A673 (cell line): ENCODE measurements at regions not wholly inside any gene's neighbourhood (a gene's known extent, or its start where the extent isn't known, plus 50 kb on each side); places are given as distances from the start of the nearest gene placed in this dataset.

ENCODE experiments used
- BruUV-seq: library from RNA; stranded (reverse); fragments of 400-500 nt; replicated peaks from 2 replicates; lab custom pipeline; 2021; lab: Mats Ljungman, UMichigan
- CTCF ChIA-PET: fragments of 300-600 bp; sonication (Branson Sonifier 250); formaldehyde crosslinking; loops from one replicate; lab custom pipeline; 2022; ENCODE audit warnings: antibody characterized with exemption; lab: Charles Lee
- POLR2A ChIA-PET: fragments of 300-600 bp; sonication (Branson Sonifier 250); formaldehyde crosslinking; loops from one replicate; lab custom pipeline; 2022; ENCODE audit warnings: antibody characterized with exemption; ENCODE audit not compliant: low non-redundant PET; lab: Charles Lee
- DNase-seq: peaks from one replicate; pipeline ENCODE4 v3.0.0-alpha.2; 2015; ENCODE audit warnings: low spot score
- H3K27ac ChIP-seq: fragments of 200-600 bp; sonication (generic); 2 replicates; pipeline ENCODE4 v1.5.1; 2016; ENCODE audit warnings: mixed run types, low read depth, mild to moderate bottlenecking, mixed read lengths, antibody characterized with exemption, low read length; ENCODE audit not compliant: poor library complexity, severe bottlenecking
- H3K27me3 ChIP-seq: fragments of 200-600 bp; sonication (generic); replicated peaks from 2 replicates; pipeline ENCODE4 v1.6.1; 2017; ENCODE audit warnings: mixed run types, low read depth, mild to moderate bottlenecking, mixed read lengths, antibody characterized with exemption, low read length; ENCODE audit not compliant: insufficient read depth, poor library complexity
- H3K36me3 ChIP-seq: fragments of 200-600 bp; sonication (generic); 2 replicates; pipeline ENCODE4 v1.6.1; 2016; ENCODE audit warnings: mixed run types, mild to moderate bottlenecking, mixed read lengths, antibody characterized with exemption, low read length; ENCODE audit not compliant: insufficient read depth, poor library complexity, severe bottlenecking
- H3K4me1 ChIP-seq: fragments of 200-600 bp; sonication (generic); 2 replicates; pipeline ENCODE4 v1.6.1; 2017; ENCODE audit warnings: mixed run types, mild to moderate bottlenecking, mixed read lengths, antibody characterized with exemption, low read length; ENCODE audit not compliant: insufficient read depth, poor library complexity, severe bottlenecking
- H3K4me3 ChIP-seq: fragments of 200-600 bp; sonication (generic); 2 replicates; pipeline ENCODE4 v1.5.1; 2016; ENCODE audit warnings: low read depth, mixed run types, mild to moderate bottlenecking, mixed read lengths, low read length; ENCODE audit not compliant: poor library complexity, severe bottlenecking
- H3K9me3 ChIP-seq: fragments of 200-600 bp; sonication (generic); 2 replicates; pipeline ENCODE4 v1.6.1; 2016; ENCODE audit warnings: mixed run types, low read depth, mild to moderate bottlenecking, mixed read lengths, antibody characterized with exemption, low read length; ENCODE audit not compliant: poor library complexity, severe bottlenecking
- CTCF ChIP-seq: fragments of 300-800, 200-600 bp; sonication (generic); conservative IDR thresholded peaks from 2 replicates; pipeline ENCODE4 v1.5.1; 2017; ENCODE audit warnings: low read depth, mild to moderate bottlenecking, antibody characterized with exemption, low read length, moderate library complexity, mixed read lengths
- EZH2 ChIP-seq: fragments of 200-600 bp; sonication (generic); IDR thresholded peaks from 2 replicates; pipeline ENCODE4 v1.6.1; 2017; ENCODE audit warnings: borderline replicate concordance, low read depth, mild to moderate bottlenecking, mixed read lengths, antibody characterized with exemption, low read length; ENCODE audit not compliant: poor library complexity, severe bottlenecking
- intact Hi-C: fragments of 100-400 bp; cut with micrococcal nuclease; formaldehyde crosslinking; loops from one replicate; pipeline ENCODE4 v1.10.0; 2022; ENCODE audit not compliant: unreplicated experiment

DNA sequence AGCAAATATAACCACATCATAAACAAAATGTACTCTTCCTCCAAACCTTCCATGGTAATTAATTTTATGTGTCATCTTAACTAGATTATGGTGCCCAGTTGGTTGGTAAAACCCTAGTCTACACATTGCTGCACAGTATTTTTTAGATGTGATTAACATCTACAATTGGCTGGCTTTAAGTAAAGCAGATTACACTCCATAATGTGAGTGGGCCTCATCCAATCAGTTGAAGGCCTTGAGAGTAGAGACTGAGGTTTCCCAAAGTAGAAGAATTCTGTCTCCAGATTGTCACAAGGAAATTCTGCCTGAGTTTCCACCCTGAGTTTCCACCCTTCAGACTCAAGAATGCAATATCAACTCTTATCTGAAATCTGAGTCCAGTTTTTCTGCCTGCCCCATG is 128.4 kb upstream of the USP25 start:
- intact Hi-C loops = no loop called here
- ChIA-PET POLR2A (no interaction called here), CTCF (no interaction called here)
- no peak overlapping the region for H3K27ac ChIP-seq
- DNase-seq = no peak
- TF ChIP-seq CTCF = no peak
- no peak for TF ChIP-seq EZH2
- H3K36me3 ChIP-seq = no peaks in the 10 kb centered on the region
- no TSS peak for BruUV-seq
- H3K27me3 ChIP-seq = no peaks in the 10 kb centered on the region
- no peaks in the 10 kb centered on the region for H3K9me3 ChIP-seq
- H3K4me3 ChIP-seq = no peak overlapping the region
- H3K4me1 ChIP-seq = no peaks in the 10 kb centered on the region

DNA sequence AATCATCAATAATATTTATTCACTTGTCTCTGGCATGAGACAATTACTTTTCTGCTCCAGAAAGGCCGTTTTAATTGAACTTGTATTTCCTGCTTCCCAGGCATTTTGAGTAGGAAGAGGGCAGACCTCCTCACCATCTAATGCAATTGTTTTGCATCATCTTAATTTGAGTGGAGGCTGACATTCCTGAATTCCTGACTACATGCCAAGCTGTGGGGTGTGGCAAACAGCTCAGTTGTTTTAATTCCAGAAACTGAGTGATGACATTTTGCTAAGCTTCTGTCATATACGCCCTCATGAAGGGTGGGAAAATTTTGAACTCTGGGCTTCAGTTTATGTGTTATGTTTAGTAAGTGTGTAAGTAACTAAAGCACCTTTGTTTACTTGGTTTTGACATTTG is 125.4 kb upstream of the USP25 start:
- ChIA-PET CTCF (no interaction called here), POLR2A (no interaction called here)
- H3K27me3 ChIP-seq = no peaks in the 10 kb centered on the region
- intact Hi-C loops = no loop called here
- H3K4me3 ChIP-seq = no peak overlapping the region
- no TSS peak for BruUV-seq
- DNase-seq = peak; percentile 62
- H3K9me3 ChIP-seq = no peaks in the 10 kb centered on the region
- no peaks in the 10 kb centered on the region for H3K4me1 ChIP-seq
- no peaks in the 10 kb centered on the region for H3K36me3 ChIP-seq
- H3K27ac ChIP-seq = no peak overlapping the region
- TF ChIP-seq EZH2 (no peak), CTCF (no peak)

DNA sequence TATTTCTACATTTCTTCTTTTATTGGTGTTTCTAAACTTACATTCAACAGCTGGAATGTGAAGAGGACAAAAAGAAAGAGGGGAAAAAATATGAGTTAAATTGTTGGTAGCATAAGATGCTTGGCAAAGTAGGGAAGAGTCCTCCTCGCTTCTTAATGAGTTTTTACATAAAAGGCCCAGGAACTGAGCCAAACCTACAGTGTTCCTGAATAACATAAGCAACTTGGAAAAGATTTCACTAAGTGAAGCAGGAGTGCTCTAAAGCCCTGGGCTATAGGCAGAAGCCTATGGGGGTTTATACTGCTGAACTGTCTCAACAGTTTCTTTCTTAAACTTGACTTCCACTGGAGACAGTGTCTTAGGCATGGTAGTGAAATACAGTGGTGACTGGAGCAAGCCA is 115.0 kb upstream of the USP25 start:
- Histone ChIP-seq H3K4me3 (no peak overlapping the region), H3K9me3 (no peaks in the 10 kb centered on the region), H3K27ac (no peak overlapping the region), H3K27me3 (no peaks in the 10 kb centered on the region), H3K4me1 (peaks cover 14% of the 10 kb centered on the region), H3K36me3 (no peaks in the 10 kb centered on the region)
- TF ChIP-seq EZH2 (no peak), CTCF (no peak)
- POLR2A ChIA-PET = no interaction called here
- intact Hi-C loops = no loop called here
- BruUV-seq = no TSS peak
- DNase-seq = no peak
- CTCF ChIA-PET = no interaction called here
